SK-N-SH (cell line): ENCODE measurements at regions not wholly inside any gene's neighbourhood (a gene's known extent, or its start where the extent isn't known, plus 50 kb on each side); places are given as distances from the start of the nearest gene placed in this dataset.

Experiments
- EZH2phosphoT487 ChIP-seq: fragments of 200-600 bp; sonication (generic); IDR thresholded peaks from 2 replicates; pipeline ENCODE4 v1.6.1; 2017; ENCODE audit warnings: low read depth, mixed run types, mild to moderate bottlenecking, antibody characterized with exemption, moderate library complexity, borderline replicate concordance
- FOXJ3 ChIP-seq: sonication (generic); formaldehyde crosslinking; IDR thresholded peaks from 2 replicates; pipeline ENCODE4 v1.5.1; 2020; ENCODE audit warnings: mild to moderate bottlenecking, missing genetic modification reagents
- FOXM1 ChIP-seq: IDR thresholded peaks from 2 replicates; pipeline ENCODE4 v1.4.0; 2012; ENCODE audit warnings: low read depth, mild to moderate bottlenecking
- GABPA ChIP-seq: IDR thresholded peaks from 2 replicates; pipeline ENCODE4 v1.4.0; 2012; ENCODE audit warnings: low read depth, mild to moderate bottlenecking
- JUND ChIP-seq: IDR thresholded peaks from 2 replicates; pipeline ENCODE4 v1.4.0; 2012
- MEF2A ChIP-seq: IDR thresholded peaks from 2 replicates; pipeline ENCODE4 v1.4.0; 2012; ENCODE audit warnings: low read depth, borderline replicate concordance
- MXI1 ChIP-seq: IDR thresholded peaks from 2 replicates; pipeline ENCODE4 v1.6.1; 2012; ENCODE audit warnings: mild to moderate bottlenecking, low read depth, low read length, improper control_type of control experiment
- POLR2AphosphoS5 ChIP-seq: IDR thresholded peaks from 2 replicates; pipeline ENCODE4 v1.6.1; 2012; ENCODE audit warnings: low read depth, low read length
- RAD21 ChIP-seq: IDR thresholded peaks from 2 replicates; pipeline ENCODE4 v1.6.1; 2012; ENCODE audit warnings: mild to moderate bottlenecking, low read length
- RCOR1 ChIP-seq: fragments of 150-350 bp; IDR thresholded peaks from 2 replicates; pipeline ENCODE4 v1.6.1; 2017; ENCODE audit warnings: antibody characterized with exemption, low read length
- RFX5 ChIP-seq: IDR thresholded peaks from 2 replicates; pipeline ENCODE4 v1.6.1; 2012; ENCODE audit warnings: mild to moderate bottlenecking, improper control_type of control experiment, low read length
- TF ChIP-seq, protein P1 (sequence below): fragments of 200-600 bp; sonication (generic); IDR thresholded peaks from 2 replicates; pipeline ENCODE4 v1.6.1; 2017; ENCODE audit warnings: antibody characterized with exemption, mild to moderate bottlenecking, moderate library complexity

- TF ChIP-seq FOXM1, result no peak
- no peak for TF ChIP-seq GABPA
- TF ChIP-seq, protein P1, sequence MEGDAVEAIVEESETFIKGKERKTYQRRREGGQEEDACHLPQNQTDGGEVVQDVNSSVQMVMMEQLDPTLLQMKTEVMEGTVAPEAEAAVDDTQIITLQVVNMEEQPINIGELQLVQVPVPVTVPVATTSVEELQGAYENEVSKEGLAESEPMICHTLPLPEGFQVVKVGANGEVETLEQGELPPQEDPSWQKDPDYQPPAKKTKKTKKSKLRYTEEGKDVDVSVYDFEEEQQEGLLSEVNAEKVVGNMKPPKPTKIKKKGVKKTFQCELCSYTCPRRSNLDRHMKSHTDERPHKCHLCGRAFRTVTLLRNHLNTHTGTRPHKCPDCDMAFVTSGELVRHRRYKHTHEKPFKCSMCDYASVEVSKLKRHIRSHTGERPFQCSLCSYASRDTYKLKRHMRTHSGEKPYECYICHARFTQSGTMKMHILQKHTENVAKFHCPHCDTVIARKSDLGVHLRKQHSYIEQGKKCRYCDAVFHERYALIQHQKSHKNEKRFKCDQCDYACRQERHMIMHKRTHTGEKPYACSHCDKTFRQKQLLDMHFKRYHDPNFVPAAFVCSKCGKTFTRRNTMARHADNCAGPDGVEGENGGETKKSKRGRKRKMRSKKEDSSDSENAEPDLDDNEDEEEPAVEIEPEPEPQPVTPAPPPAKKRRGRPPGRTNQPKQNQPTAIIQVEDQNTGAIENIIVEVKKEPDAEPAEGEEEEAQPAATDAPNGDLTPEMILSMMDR, result no peak
- no peak for TF ChIP-seq RFX5
- TF ChIP-seq MEF2A, result no peak
- TF ChIP-seq POLR2AphosphoS5, result no peak
- no peak for TF ChIP-seq EZH2phosphoT487
- no peak for TF ChIP-seq MXI1
- no peak for TF ChIP-seq RAD21
- TF ChIP-seq JUND, result no peak
- TF ChIP-seq RCOR1, result no peak
- TF ChIP-seq FOXJ3 (CRISPR knock-in tag), result no peak
These were observed 198.5 kb upstream of the RARB start for GRCh38 chr3:25229586-25229985.
